LHCN-M2 (cell line): ENCODE measurements at regions not wholly inside any gene's neighbourhood (a gene's known extent, or its start where the extent isn't known, plus 50 kb on each side); places are given as distances from the start of the nearest gene placed in this dataset.

Source experiments
- DNase-seq: peaks from one replicate; pipeline ENCODE4 v3.0.0-alpha.2; 2012; ENCODE audit warnings: low read depth

- no peak for DNase-seq
Observed at GRCh38 chr11:95486466-95486865, 255.5 kb upstream of the SESN3 start.

- no peak for DNase-seq
Observed at GRCh38 chr11:95485115-95485900, 254.3 kb upstream of the SESN3 start.

- DNase-seq, result no peak
Observed at GRCh38 chr11:95483339-95483738, 252.3 kb upstream of the SESN3 start.

- no peak for DNase-seq
Observed at GRCh38 chr11:95478003-95478402, 247.0 kb upstream of the SESN3 start.

- no peak for DNase-seq
Observed at GRCh38 chr11:95469258-95469657, 238.3 kb upstream of the SESN3 start.

GRCh38 chr11:95466416-95466815 lies 235.4 kb upstream of the SESN3 start:
- no peak for DNase-seq

- DNase-seq, result no peak
Observed at GRCh38 chr11:95465887-95466286, 234.9 kb upstream of the SESN3 start.

GRCh38 chr11:95461858-95462257 lies 230.9 kb upstream of the SESN3 start:
- no peak for DNase-seq

- DNase-seq, result no peak
Observed at GRCh38 chr11:95461348-95461747, 230.3 kb upstream of the SESN3 start.

GRCh38 chr11:95459291-95460042 lies 228.5 kb upstream of the SESN3 start:
- no peak for DNase-seq

GRCh38 chr11:95456714-95457491 lies 225.9 kb upstream of the SESN3 start:
- no peak for DNase-seq

GRCh38 chr11:95455228-95455970 lies 224.4 kb upstream of the SESN3 start:
- no peak for DNase-seq

- DNase-seq, result no peak
Observed at GRCh38 chr11:95453616-95454171, 222.7 kb upstream of the SESN3 start.

GRCh38 chr11:95451682-95452081 lies 220.7 kb upstream of the SESN3 start:
- DNase-seq, result no peak

- DNase-seq, result no peak
Observed at GRCh38 chr11:95451261-95451660, 220.3 kb upstream of the SESN3 start.

- no peak for DNase-seq
Observed at GRCh38 chr11:95450547-95451123, 219.6 kb upstream of the SESN3 start.

- no peak for DNase-seq
Observed at GRCh38 chr11:95445746-95446333, 214.8 kb upstream of the SESN3 start.

- no peak for DNase-seq
Observed at GRCh38 chr11:95444309-95445241, 213.6 kb upstream of the SESN3 start.

GRCh38 chr11:95443386-95443785 lies 212.4 kb upstream of the SESN3 start:
- no peak for DNase-seq
